Osteocyte (in vitro differentiated cells): ENCODE measurements at regions not wholly inside any gene's neighbourhood (a gene's known extent, or its start where the extent isn't known, plus 50 kb on each side); places are given as distances from the start of the nearest gene placed in this dataset.

Experiments
- DNase-seq: peaks from one replicate; pipeline ENCODE4 v3.0.0; 2021; ENCODE audit warnings: mixed read lengths; ENCODE audit not compliant: unreplicated experiment; ENCODE audit errors: extremely low spot score
- H3K27ac Mint-ChIP-seq: one replicate; pipeline ENCODE4 v1.8.0; 2021; ENCODE audit warnings: mild to moderate bottlenecking, mixed read lengths; ENCODE audit not compliant: unreplicated experiment
- H3K27me3 Mint-ChIP-seq: one replicate; pipeline ENCODE4 v1.8.0; 2021; ENCODE audit warnings: mixed read lengths; ENCODE audit not compliant: unreplicated experiment
- H3K36me3 Mint-ChIP-seq: one replicate; pipeline ENCODE4 v1.8.0; 2021; ENCODE audit warnings: mixed read lengths; ENCODE audit not compliant: unreplicated experiment
- H3K4me1 Mint-ChIP-seq: one replicate; pipeline ENCODE4 v1.8.0; 2021; ENCODE audit warnings: mixed read lengths; ENCODE audit not compliant: unreplicated experiment
- H3K4me3 Mint-ChIP-seq: one replicate; pipeline ENCODE4 v1.8.0; 2021; ENCODE audit warnings: mild to moderate bottlenecking, moderate library complexity, mixed read lengths; ENCODE audit not compliant: unreplicated experiment
- H3K9me3 Mint-ChIP-seq: one replicate; pipeline ENCODE4 v1.8.0; 2021; ENCODE audit warnings: mixed read lengths; ENCODE audit not compliant: unreplicated experiment
- TF ChIP-seq, protein P1 (sequence below): fragments of 200-600 bp; sonication (generic); IDR thresholded peaks from 2 replicates; pipeline ENCODE4 v1.5.0; 2021; ENCODE audit warnings: antibody characterized with exemption, mild to moderate bottlenecking, moderate library complexity

DNA sequence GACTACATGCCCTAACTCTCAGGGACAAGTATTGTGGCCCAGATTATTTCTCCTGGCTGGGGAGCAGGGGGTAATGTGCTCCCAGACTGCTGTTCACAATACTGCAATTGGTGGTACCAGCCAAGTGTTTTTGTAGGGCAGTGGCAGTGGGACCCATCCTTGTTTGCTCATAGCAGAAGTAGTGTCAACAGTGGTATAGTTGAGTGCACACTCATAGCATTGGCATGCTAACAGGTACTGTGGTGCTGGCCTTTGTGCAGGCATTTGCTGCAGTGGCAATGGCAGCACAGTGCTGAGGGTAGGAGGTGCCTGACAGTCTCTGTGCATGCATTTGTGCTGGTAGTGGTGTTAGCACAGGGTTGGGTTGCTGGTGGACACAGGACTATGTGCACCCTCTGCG, 995.0 kb downstream of the SH3BGRL start:
- DNase-seq = no peak
- H3K4me3 Mint-ChIP-seq = no peak overlapping the region
- peaks cover 48% of the 10 kb centered on the region for H3K9me3 Mint-ChIP-seq
- no peak overlapping the region for H3K27ac Mint-ChIP-seq
- peaks cover 4% of the 10 kb centered on the region for H3K36me3 Mint-ChIP-seq
- no peaks in the 10 kb centered on the region for H3K27me3 Mint-ChIP-seq
- H3K4me1 Mint-ChIP-seq = no peaks in the 10 kb centered on the region
- TF ChIP-seq, protein P1, sequence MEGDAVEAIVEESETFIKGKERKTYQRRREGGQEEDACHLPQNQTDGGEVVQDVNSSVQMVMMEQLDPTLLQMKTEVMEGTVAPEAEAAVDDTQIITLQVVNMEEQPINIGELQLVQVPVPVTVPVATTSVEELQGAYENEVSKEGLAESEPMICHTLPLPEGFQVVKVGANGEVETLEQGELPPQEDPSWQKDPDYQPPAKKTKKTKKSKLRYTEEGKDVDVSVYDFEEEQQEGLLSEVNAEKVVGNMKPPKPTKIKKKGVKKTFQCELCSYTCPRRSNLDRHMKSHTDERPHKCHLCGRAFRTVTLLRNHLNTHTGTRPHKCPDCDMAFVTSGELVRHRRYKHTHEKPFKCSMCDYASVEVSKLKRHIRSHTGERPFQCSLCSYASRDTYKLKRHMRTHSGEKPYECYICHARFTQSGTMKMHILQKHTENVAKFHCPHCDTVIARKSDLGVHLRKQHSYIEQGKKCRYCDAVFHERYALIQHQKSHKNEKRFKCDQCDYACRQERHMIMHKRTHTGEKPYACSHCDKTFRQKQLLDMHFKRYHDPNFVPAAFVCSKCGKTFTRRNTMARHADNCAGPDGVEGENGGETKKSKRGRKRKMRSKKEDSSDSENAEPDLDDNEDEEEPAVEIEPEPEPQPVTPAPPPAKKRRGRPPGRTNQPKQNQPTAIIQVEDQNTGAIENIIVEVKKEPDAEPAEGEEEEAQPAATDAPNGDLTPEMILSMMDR = no peak

DNA sequence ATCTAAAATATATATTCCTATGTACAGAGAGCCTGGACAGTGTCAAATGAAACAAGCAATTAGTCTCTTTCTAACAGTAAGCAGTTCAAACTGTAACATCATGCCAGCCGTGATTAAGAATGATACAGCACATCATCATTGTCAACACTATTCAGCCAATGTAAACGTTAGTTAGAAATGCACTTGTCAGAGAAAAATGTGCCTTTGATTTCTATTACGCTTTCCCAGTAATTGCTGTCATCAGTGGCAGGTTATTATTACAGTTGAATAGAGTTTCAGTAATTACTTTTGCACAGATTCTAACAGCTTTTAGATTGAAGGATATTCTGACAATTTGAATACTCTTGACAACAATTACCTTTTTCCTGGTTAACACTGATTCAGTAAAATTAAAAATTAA, 1007.1 kb downstream of the SH3BGRL start:
- Mint-ChIP-seq H3K9me3 (peaks cover 38% of the 10 kb centered on the region), H3K4me3 (no peak overlapping the region), H3K4me1 (no peaks in the 10 kb centered on the region), H3K27ac (no peak overlapping the region), H3K36me3 (no peaks in the 10 kb centered on the region), H3K27me3 (no peaks in the 10 kb centered on the region)
- TF ChIP-seq, protein P1 = no peak
- DNase-seq = no peak

DNA sequence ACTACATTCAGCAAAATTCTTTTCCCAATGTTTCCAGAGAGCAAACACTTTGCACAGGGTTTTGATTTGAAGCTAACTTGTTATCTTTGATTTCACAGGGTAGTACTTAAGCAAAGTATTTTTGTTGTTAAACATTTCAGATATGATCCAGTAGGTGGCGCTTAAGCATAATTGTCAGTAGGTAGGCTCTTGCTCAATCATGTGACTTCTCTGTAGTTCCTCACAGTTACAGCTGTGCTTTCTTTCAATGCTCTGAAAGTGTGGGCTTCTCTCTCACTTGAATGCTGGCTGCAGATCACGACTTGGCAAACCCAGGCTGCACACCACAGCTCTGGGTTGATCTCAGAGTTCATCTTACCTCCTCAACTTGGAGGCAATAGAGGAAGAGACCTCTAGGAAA, 1016.5 kb downstream of the SH3BGRL start:
- TF ChIP-seq, protein P1 = no peak
- Mint-ChIP-seq H3K9me3 (peaks cover 53% of the 10 kb centered on the region), H3K27me3 (no peaks in the 10 kb centered on the region), H3K36me3 (no peaks in the 10 kb centered on the region), H3K27ac (no peak overlapping the region), H3K4me1 (no peaks in the 10 kb centered on the region), H3K4me3 (no peak overlapping the region)
- DNase-seq = no peak

DNA sequence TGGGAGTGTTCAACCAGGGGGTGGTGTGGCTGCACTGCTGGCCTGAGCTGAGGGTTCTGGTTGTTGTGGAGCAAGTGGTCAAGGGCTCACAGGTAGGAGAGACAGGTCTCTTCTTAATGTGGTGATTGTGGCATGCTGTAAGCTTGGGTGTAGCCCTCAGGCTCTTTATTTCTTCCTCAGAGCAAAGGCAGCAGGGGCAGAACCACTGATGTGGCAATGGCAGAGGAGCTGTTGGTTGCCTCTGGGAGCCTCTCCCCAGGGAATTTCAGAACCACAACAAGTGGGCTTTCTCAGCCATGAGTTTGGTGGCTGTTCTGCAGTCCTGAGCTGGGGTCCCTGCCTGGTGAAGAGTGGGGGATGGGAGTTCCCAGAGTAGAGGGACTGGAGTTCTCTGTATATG, 1017.2 kb downstream of the SH3BGRL start:
- Mint-ChIP-seq H3K4me1 (no peaks in the 10 kb centered on the region), H3K27me3 (no peaks in the 10 kb centered on the region), H3K9me3 (peaks cover 53% of the 10 kb centered on the region), H3K27ac (no peak overlapping the region), H3K36me3 (no peaks in the 10 kb centered on the region), H3K4me3 (no peak overlapping the region)
- TF ChIP-seq, protein P1 = no peak
- no peak for DNase-seq

DNA sequence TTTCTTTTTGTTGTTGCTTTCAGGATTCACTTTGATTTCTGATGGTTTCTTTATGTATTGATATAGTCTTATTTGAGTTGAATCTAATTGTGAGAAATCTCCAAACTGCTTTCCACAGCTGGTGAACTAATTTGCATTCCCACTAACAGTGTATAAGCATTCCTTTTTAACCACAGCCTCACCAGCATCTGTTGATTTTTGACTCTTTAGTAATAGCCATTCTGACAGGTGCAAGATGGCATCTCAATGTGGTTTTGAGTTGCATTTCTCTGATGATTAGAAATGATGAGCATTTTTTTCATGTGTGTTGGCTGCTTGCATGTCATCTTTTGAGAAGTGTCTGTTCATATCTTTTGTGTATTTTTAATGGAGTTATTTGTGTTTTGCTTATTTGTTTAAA, 1023.1 kb downstream of the SH3BGRL start:
- no peaks in the 10 kb centered on the region for H3K36me3 Mint-ChIP-seq
- H3K4me1 Mint-ChIP-seq = no peaks in the 10 kb centered on the region
- no peak overlapping the region for H3K27ac Mint-ChIP-seq
- DNase-seq = no peak
- TF ChIP-seq, protein P1 = no peak
- no peak overlapping the region for H3K4me3 Mint-ChIP-seq
- H3K9me3 Mint-ChIP-seq = peaks cover 57% of the 10 kb centered on the region
- no peaks in the 10 kb centered on the region for H3K27me3 Mint-ChIP-seq
